GM21360 (cell line): ENCODE measurements at regions not wholly inside any gene's neighbourhood (a gene's known extent, or its start where the extent isn't known, plus 50 kb on each side); places are given as distances from the start of the nearest gene placed in this dataset.
"Not testable (repeated sequence)": the region's sequence is repeated elsewhere in the genome, so short reads cannot be mapped to it uniquely, and the experiment has no call there.

Source experiments
- ATAC-seq: cut with Tn5 transposase; IDR thresholded peaks from one replicate; pipeline ENCODE4 v1.9.1; 2021; ENCODE audit warnings: mild to moderate bottlenecking, moderate library complexity; ENCODE audit not compliant: unreplicated experiment

DNA sequence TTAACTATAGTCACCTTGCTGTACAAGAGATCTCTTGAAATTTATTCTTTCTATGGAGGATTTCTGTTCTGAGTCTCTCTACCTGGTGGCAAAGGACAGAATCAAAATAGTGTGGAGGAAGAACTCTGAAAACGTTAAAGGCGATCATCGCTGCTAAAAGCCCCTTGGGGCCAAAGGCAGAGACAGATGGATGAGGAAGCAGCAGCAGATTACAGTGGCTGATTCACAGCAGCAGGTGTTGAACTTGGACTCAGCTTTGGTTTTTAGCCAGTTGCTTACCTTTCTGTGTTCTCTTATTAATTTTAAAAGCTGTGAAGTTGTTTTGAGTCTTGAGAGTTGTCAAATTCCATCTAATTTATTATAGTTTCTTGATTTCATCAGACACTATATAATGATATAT is 956.1 kb upstream of the GOT2 start:
- no peak for ATAC-seq

- ATAC-seq, result no peak
Observed at GRCh38 chr16:59688006-59688405, 953.9 kb upstream of the GOT2 start.

DNA sequence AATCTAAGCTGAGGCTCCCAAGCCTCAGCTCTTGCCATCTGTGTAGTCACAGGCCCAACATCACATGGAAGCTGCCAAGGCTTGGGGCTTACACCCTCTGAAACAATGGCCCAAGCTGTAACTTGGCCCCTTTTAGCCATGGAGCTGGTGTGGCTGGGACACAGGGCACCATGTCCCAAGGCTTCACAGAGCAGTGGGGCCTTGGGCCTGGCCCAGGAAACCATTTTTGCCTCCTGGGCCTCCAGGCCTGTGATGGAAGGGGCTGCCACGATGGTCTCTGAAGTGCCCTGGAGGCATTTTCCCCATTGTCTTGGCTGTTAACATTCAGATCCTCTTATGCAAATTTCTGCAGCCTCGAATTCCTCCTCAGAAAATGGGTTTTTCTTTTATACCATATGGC is 952.3 kb upstream of the GOT2 start:
- no peak for ATAC-seq

GRCh38 chr16:59684911-59685310 is 950.8 kb upstream of the GOT2 start:
- no peak for ATAC-seq

DNA sequence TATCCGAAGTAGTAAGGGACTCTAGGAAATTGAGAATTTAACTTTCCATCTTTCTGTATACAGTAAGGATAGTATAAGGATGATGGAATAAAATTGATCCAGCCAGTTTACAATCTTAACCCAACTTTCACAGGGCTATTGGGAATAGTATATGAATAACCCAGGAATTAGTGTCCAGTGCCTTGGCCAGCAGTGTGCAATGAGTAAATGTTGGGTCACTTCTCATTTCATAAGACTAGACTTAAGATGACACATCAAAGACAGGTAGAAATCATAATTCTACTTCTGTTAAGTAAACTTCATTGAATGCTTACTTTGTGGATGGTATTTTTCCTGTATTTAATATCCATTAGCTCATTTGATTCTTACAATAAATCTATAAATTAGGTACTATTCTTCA is 949.6 kb upstream of the GOT2 start:
- no peak for ATAC-seq

DNA sequence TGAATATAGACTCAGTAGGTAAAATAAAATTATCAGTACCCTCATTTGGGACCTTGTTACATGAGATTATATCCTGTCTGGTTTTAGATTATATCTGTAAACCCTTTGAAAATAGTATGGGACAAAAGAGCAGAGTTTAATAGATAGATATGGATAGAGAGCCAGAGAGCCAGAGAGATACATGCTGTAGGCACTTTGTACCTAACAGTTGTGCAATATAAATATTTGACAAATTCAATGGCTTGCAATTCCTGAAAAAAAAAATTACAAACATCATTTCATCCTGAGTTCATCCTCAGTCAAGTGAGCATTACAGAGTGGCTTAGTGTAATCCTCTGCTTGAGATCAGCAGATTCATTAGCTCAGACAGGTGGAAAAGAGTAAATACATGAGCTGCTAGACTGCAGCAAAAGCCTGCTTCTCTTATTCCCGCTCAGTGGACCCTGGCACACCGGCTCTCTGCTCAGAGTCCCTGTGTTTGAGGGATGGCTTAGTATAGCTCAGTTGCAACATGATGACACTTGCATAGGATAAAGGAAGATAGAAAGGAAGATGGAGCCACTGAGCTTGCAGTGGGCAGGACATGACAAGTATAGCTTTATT is 931.6 kb upstream of the GOT2 start:
- no peak for ATAC-seq

DNA sequence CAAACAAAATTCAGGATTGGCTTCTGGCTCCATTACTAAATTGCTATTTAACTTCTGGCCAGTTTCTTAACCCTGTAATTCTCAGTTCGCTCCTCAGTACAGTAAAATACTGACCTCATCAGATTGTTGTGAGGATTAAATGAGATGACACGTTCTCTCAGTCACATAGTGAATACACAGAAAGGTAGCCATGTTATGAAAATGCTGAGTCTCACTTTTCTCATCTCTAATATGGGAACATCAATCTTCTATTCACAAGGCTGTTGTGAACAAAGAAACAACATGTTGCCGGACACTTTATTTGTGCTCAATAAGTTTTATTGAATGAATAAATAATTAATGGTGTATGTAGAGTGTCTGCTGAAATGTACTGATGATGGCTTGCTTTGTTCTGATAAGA is 924.5 kb upstream of the GOT2 start:
- no peak for ATAC-seq

DNA sequence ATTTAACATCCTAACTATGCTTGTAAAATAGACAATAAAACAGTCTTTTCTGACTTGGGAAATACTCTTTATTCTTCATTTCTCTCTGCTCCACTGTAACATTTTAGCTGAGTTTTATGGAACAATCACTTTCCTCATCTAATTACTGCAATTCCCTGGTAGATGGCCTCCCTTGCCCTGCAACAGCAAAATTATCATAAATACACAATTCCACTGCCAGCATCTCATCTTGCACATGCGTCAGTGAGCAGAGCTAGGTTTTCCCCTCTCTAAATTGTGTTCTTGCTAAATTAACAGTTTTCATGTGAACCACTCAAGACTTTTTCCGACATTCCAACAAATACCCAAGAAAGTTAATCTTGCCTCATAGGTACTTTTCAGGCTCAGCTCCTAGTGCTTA is 920.9 kb upstream of the GOT2 start:
- ATAC-seq, result no peak

DNA sequence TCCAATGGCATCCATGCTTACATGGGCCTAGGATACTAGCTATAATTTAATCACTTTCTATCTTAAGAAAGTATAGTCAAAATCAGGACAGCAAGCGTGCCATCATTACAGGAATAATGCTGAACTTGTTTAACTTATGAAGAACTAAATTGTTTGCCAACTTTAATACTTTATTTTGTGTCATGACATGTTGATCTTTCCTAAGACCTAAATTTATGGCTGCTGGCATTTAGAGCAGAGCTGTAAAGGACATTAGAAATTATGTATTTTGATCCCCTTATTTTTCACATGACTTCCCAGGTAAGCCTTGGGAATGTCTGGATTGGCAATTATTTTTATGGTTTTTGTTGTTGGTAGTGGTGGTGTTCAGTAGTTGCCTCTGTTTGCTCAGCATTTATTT is 920.3 kb upstream of the GOT2 start:
- ATAC-seq, result no peak

DNA sequence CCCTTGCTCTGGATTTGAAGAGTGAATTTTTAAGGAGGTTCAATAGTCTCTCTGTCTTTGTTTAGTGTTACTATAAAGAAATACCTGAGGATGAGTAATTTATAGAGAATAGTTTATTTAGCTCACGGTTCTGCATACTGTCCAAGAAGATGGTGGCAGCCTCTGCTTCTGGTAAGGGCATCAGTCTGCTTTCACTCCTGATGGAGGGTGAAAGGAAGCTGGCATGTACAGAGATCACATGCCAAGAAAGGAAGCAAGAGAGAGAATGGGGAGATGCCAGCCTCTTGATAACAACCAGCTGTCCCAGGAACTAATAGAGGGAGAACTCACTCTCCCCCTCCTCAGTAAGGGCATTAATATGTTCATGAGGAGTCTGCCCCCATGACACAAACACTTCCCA is 917.5 kb upstream of the GOT2 start:
- no peak for ATAC-seq

- ATAC-seq, result no peak
Observed at GRCh38 chr16:59645194-59645593, 911.1 kb upstream of the GOT2 start.

DNA sequence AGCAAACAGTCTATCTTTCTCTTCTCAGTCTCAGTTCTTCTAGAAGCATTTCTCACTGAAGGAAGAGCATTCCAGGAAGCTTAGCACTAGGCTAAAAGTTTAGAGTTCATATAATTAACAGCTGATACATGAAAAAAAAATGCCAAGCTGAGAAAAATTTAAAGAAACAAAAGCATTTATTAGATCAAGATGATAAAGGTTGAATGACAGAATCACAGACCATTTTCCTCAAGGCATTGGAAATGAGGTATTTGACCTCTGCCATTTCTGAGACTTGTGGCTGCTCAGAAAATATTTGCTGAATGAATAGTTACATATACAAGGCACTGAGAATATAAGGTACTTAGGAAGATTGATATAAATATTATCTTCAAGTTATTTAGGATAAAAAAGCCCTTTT is 901.6 kb upstream of the GOT2 start:
- no peak for ATAC-seq

DNA sequence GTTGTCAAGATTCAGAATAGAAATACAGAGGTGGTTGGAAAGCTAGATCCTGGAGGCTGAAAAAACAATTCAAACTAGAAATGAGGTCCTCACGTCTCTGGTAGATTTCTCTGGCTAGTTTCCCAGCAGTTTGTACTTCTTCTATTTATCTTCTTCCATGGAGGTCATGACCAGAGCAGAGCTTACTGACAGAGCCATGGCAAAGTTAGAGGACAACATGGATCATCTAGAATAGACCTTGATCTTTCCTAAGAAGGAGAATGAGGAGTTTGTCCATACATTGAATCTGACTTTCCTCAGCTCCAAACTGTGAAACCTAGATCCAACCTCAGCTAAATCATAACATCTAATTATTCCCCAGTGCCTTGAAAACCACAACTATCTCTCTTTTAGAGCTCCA is 900.8 kb upstream of the GOT2 start:
- no peak for ATAC-seq

DNA sequence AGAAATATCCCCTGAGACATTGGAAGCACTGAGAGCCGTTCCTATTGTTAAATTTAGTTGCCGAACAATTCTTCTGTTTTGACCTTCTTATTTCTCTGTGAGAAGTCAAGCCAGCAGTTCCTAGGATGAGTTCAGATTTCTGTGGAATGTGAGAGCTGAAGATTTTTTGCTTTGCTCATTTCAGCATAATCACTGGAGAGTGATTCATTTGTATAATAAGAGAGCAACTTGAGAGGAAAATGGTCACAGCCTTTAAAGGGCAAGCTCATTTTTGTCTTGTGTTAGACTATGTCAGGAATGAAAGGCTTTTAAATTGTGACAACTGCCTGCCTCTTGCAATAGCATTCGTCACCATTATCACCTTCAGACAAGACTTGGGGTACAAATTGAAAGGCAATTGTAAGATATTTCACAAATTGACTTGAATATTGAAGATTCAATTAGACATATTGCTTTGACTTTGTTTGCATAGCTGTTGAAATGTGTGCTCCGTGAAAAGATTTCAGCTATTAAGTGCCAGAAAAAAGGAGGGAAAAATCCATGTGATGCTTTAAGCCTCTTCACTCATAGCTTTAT is 900.0 kb upstream of the GOT2 start:
- no peak for ATAC-seq

- ATAC-seq, result no peak
Observed at GRCh38 chr16:59632276-59632855, 898.2 kb upstream of the GOT2 start.

DNA sequence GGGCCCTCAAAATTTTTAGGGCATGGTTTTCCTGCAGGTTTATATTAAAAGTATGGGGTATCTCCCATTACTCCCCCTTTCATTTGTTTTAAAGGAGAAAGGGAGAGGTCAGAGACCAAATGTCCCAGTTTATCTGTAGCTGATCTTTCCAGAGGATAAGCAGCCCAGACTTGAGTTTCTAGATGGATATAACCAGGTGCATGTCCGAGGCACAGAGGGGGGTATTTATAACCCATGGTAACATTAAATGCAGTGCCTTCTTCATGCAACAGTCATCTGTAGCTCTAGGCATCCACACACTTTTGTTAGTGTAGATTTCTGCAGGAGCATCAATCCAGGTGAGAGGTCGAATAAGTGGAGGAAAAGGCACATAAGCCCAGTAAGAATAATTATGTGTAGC is 890.3 kb upstream of the GOT2 start:
- not testable (repeated sequence) for ATAC-seq

GRCh38 chr16:59614466-59615240 is 880.5 kb upstream of the GOT2 start:
- ATAC-seq, result no peak

- not testable (repeated sequence) for ATAC-seq
Observed at GRCh38 chr16:59612910-59613620, 878.9 kb upstream of the GOT2 start.

- ATAC-seq, result no peak
Observed at GRCh38 chr16:59612094-59612493, 878.0 kb upstream of the GOT2 start.

DNA sequence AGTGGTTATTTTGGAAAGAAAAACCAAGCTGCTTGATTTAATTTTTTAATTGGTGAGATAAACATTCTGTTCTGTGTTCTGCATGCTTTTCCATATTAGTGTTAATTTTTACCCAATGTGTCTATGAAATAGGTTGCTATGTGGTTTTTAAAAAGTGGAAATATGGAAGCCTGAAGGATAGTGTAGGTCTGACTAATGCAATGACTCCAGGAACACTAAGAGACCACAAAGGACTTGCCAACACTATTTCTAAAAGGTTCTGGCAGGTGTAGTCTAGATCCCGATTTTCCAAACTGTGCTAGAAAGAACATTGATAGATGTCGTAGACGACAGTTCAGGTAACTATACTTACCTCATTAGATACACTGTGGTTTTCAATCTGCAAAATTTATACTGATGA is 877.4 kb upstream of the GOT2 start:
- no peak for ATAC-seq

DNA sequence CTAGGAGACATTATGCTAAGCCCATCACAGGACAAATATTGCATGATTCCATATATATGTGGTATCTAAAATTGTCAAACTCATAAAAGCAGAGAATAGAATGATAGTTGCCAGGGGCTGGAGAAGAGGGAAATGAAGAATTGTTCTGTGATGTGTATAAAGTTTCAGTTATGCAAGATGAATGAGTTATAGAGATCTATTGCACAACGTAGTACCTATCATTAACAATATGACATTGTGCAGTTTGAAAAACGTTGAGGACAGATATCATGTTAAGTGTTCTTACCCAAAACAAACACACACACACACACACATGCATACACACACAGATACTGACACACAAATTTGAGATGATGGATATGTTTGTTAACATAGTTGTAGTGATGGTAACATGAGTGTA is 871.6 kb upstream of the GOT2 start:
- no peak for ATAC-seq

GRCh38 chr16:59604354-59604753 is 870.2 kb upstream of the GOT2 start:
- ATAC-seq, result no peak
